ENCODE measurements at regions not wholly inside any gene's neighbourhood (a gene's known extent, or its start where the extent isn't known, plus 50 kb on each side); places are given as distances from the start of the nearest gene placed in this dataset.

- TF ChIP-seq, protein P1, sequence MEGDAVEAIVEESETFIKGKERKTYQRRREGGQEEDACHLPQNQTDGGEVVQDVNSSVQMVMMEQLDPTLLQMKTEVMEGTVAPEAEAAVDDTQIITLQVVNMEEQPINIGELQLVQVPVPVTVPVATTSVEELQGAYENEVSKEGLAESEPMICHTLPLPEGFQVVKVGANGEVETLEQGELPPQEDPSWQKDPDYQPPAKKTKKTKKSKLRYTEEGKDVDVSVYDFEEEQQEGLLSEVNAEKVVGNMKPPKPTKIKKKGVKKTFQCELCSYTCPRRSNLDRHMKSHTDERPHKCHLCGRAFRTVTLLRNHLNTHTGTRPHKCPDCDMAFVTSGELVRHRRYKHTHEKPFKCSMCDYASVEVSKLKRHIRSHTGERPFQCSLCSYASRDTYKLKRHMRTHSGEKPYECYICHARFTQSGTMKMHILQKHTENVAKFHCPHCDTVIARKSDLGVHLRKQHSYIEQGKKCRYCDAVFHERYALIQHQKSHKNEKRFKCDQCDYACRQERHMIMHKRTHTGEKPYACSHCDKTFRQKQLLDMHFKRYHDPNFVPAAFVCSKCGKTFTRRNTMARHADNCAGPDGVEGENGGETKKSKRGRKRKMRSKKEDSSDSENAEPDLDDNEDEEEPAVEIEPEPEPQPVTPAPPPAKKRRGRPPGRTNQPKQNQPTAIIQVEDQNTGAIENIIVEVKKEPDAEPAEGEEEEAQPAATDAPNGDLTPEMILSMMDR (optimal IDR thresholded peaks at IDR 0.05 in 1 of 3, IDR thresholded peaks at IDR 0.05 in 1 of 3, conservative IDR thresholded peaks at IDR 0.05 in 1 of 3; ENCODE audit: extremely low read depth in 1 of 3, insufficient read depth in 2 of 3, low read length in 3 of 3), result no peak
- no peak for TF ChIP-seq EZH2 (IDR thresholded peaks at IDR 0.05; ENCODE audit: low read length)
Measured at GRCh38 chr2:217746808-217747207, 256.0 kb downstream of the TNS1 start.

All from keratinocyte (primary cell).